ES-I3 (cell line): ENCODE measurements at regions not wholly inside any gene's neighbourhood (a gene's known extent, or its start where the extent isn't known, plus 50 kb on each side); places are given as distances from the start of the nearest gene placed in this dataset.

Experiments used
- H3K36me3 ChIP-seq: 2 replicates; pipeline ENCODE4 v1.6.1; 2013; ENCODE audit warnings: mild to moderate bottlenecking, low read length, control low read depth, moderate library complexity; ENCODE audit not compliant: insufficient read depth
- H3K4me1 ChIP-seq: 2 replicates; pipeline ENCODE4 v1.6.1; 2013; ENCODE audit warnings: mild to moderate bottlenecking, control low read depth, low read length; ENCODE audit not compliant: insufficient read depth
- H3K9ac ChIP-seq: 2 replicates; pipeline ENCODE4 v1.6.1; 2013; ENCODE audit warnings: low read depth, mild to moderate bottlenecking, low read length, moderate library complexity
- H3K9me3 ChIP-seq: 2 replicates; pipeline ENCODE4 v1.6.1; 2013; ENCODE audit warnings: mild to moderate bottlenecking, low read length, moderate library complexity; ENCODE audit not compliant: control insufficient read depth, insufficient read depth

- 0 out of 2 replicates have a peak, but pooled peaks cover 2% of the 10 kb centered on the region for H3K36me3 ChIP-seq
- no peak overlapping the region for H3K9ac ChIP-seq
- H3K9me3 ChIP-seq: peaks cover 4% of the 10 kb centered on the region
- no peaks in the 10 kb centered on the region; the same call in 1 of the 2 replicates for H3K4me1 ChIP-seq
Observed at GRCh38 chr16:85188822-85189672, 76.8 kb upstream of the CIBAR2 start.

GRCh38 chr16:85190572-85190971 lies 78.3 kb upstream of the CIBAR2 start:
- Histone ChIP-seq H3K9ac (no peak overlapping the region), H3K36me3 (no peaks in the 10 kb centered on the region), H3K9me3 (no peaks in the 10 kb centered on the region; the same call in 1 of the 2 replicates), H3K4me1 (no peaks in the 10 kb centered on the region; the same call in 1 of the 2 replicates)

- Histone ChIP-seq H3K9me3 (no peaks in the 10 kb centered on the region; the same call in 1 of the 2 replicates), H3K9ac (no peak overlapping the region), H3K4me1 (no peaks in the 10 kb centered on the region; the same call in 1 of the 2 replicates), H3K36me3 (no peaks in the 10 kb centered on the region)
Observed at GRCh38 chr16:85191341-85191965, 79.2 kb upstream of the CIBAR2 start.

DNA sequence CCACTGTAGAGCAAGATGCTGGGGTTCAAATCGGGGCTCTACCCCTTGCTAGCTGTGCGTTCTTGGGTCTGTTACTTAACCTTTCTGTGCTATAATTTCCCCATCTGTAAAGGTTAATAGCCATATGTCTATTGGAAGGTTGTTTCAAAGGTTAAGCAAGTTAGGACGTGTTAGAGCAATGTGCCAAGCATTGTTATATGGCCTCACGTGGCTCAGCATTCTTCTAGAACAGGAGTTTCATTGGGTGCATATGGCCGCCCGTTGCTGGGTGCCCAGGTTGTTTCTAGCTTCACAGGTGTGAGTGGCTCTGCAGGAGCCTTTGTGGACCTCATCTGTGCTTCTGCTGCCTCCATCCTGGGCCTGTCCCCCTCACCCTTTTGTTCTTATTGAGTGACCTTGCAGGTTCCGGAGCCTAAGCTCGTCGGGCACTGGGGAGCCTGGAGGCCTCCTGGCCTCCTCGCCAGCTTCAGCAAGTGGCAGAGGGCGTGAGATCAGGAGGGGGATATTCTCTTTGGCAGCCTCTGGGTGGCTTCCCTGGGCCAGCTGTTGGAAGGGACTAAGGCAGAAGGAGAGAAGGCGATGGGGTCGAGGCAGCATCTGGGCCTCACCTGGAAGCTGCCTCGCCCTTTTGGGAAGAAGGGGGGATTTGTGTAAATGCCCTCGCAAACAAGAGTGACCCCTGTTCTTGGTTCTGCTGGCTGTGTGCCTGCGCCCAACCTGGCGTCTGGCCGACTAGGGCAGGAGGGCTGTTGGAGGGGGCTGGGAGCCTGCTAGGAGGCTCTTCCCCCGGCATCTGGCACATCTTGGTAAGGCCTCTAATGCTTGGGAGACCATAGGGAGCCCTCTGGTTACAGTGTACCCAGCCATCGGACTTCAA lies 80.2 kb upstream of the CIBAR2 start:
- peaks cover under 1% of the 10 kb centered on the region; the same call in 1 of the 2 replicates for H3K9me3 ChIP-seq
- H3K4me1 ChIP-seq: no peaks in the 10 kb centered on the region
- no peak overlapping the region for H3K9ac ChIP-seq
- H3K36me3 ChIP-seq: no peaks in the 10 kb centered on the region

- Histone ChIP-seq H3K9ac (no peak overlapping the region), H3K4me1 (no peaks in the 10 kb centered on the region), H3K36me3 (no peaks in the 10 kb centered on the region), H3K9me3 (peaks cover 3% of the 10 kb centered on the region; the same call in 1 of the 2 replicates)
Observed at GRCh38 chr16:85193115-85193493, 80.8 kb upstream of the CIBAR2 start.

DNA sequence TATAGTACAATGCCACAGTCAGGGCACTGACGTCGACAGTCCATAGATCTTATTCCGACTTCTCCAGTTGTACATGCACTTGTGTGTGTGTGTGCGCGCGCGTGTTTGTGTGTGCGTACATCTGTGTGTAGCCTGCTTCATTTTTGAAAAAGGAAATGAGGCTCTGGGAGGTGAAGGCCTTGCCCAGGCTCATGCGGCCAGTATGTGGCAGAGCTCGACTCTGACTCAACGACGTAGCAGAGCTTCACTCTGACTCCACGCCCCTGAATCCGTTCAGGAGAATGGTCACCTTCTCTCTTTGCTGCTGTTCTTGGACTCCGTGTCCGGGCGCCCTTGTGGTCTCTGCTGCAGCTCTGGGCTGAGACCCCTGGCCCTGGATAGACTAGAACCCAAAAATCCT lies 81.6 kb upstream of the CIBAR2 start:
- Histone ChIP-seq H3K4me1 (no peaks in the 10 kb centered on the region), H3K36me3 (no peaks in the 10 kb centered on the region), H3K9ac (no peak overlapping the region), H3K9me3 (peaks cover 3% of the 10 kb centered on the region; the same call in 1 of the 2 replicates)

GRCh38 chr16:85194307-85195270 lies 82.3 kb upstream of the CIBAR2 start:
- H3K36me3 ChIP-seq: no peaks in the 10 kb centered on the region
- no peaks in the 10 kb centered on the region for H3K4me1 ChIP-seq
- H3K9ac ChIP-seq: no peak overlapping the region
- H3K9me3 ChIP-seq: 0 out of 2 replicates have a peak, but pooled peaks cover 3% of the 10 kb centered on the region

DNA sequence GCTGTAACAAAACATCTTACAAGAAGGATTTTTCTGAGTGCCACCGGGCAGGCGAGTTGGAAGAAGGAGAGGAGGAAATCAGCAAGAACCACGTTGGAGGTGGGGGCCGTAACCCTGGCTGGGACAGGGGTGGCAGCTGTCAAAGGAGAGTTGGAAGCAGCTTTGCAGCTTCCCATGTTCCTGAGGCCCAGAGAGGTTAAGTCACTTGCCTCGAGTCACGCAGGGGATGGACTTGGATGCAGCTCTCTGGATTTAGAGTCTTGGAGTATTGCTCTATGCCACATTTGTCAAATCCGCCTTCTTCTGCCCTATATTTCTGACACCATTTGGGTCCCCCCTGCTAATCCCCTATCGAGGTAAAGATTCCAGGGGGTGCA lies 83.0 kb upstream of the CIBAR2 start:
- no peaks in the 10 kb centered on the region for H3K4me1 ChIP-seq
- H3K36me3 ChIP-seq: no peaks in the 10 kb centered on the region
- H3K9ac ChIP-seq: no peak overlapping the region
- 0 out of 2 replicates have a peak, but pooled peaks cover 3% of the 10 kb centered on the region for H3K9me3 ChIP-seq

DNA sequence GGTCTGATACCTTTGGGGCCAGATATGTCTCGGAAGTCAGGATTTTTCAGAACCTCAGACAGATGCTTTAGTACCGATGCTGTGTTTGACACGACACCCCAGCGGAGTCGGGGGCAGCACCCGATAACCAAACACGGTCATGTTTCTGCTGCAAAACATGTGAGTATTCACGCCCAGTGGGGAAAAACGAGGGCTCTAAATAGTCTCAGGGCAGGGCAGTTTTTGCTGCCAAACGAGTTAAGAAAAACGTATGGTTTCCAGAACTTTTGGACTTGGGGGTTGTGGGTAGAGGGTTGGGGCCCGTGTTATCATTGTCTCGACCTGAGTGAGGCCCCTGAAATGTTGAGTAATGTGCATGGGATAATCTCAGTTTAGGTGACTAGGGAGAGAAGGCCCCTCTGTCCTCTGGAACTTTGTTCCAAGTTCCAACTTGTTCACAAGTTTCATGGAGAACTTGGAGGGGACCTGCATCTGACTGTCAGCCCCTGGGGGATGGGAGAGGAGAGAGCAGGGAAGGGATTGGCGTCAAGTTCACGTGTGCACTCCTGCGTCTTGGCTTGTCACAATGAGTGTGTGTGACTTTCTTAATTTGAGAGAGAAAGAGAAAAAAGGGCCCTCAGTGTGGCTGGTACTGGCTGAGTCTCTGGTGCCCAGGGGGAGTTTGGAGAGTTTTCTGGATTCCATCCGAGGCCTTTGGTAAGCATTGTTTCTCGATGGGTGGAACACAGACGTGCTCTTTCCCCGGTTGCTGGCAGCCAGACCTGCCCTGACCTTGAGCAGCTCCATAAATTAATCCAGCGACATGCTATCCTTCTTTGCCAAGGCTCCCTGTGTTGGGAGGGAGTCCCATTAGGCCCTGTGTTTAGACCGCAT lies 83.9 kb upstream of the CIBAR2 start:
- Histone ChIP-seq H3K36me3 (no peaks in the 10 kb centered on the region), H3K9ac (no peak overlapping the region), H3K9me3 (0 out of 2 replicates have a peak, but pooled peaks cover 3% of the 10 kb centered on the region), H3K4me1 (no peaks in the 10 kb centered on the region; the same call in 1 of the 2 replicates)

DNA sequence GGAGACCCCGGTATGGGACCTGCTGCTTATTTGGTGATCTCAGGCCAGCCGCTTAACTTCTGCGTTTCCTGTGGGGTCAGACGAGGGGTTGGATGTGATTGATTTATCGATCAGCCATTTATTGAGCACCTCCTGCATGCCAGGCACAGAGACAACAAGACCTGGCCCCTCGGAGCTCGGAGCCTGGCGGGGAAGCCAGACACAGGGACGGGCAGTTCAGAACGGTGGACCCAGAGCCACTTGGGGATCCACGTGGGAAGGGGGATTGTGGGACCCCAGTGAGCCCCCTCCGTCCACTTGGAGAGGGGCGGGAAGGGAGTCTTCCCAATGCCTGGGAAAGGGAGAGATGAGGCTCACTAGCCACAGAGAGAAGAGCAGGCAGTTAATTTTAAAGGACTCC lies 84.7 kb upstream of the CIBAR2 start:
- no peaks in the 10 kb centered on the region for H3K36me3 ChIP-seq
- 0 out of 2 replicates have a peak, but pooled peaks cover 3% of the 10 kb centered on the region for H3K9me3 ChIP-seq
- no peak overlapping the region for H3K9ac ChIP-seq
- peaks cover 8% of the 10 kb centered on the region; the same call in 1 of the 2 replicates for H3K4me1 ChIP-seq

DNA sequence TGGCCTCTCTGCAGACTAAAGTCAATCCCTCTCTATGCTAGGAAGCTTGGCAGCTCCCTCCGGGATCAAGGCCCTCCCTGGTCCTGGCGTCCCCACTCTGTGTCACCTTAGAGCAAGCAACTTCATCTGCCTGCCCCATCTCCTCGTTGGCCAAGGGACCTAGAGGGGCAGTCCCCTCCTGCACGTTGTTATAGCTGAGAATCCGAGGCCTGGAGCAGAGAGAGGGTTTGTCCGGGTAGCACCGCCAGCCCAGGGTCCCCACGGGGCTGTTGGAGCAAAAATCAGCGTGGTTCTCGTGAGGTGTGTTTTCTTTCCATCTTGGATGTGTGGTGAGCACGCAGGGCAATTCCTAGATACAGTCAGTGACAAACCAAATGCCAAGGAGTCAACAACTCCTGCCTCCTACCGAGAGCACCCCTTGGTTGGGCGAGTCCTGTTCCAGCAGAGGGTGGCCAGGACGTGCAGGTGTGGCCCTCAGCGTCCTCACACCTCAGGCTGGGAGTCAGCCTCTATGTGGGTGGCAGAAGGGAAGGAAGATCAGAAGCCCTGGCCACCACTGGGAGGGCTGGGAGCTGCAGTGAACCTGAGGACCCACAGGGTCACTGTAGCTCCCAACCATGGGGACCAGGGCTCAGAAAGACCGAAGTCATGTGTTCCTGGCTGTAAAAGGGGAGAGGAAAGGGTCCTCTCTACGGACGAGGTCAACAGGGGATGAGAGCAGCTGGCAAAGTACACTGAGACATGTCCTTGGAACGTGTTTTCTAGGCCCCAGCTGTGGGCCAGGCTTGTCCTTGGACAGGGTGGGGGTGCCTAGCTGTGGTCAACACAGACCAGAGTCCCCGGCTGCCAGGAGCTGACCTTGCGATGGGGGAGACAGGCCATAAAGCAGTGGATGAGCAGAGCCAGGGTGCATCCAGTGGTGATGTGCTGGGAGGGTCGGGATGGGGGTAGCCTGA lies 85.6 kb upstream of the CIBAR2 start:
- 0 out of 2 replicates have a peak, but pooled peaks cover 3% of the 10 kb centered on the region for H3K9me3 ChIP-seq
- H3K4me1 ChIP-seq: peaks cover 15% of the 10 kb centered on the region; the same call in 1 of the 2 replicates
- no peak overlapping the region for H3K9ac ChIP-seq
- no peaks in the 10 kb centered on the region for H3K36me3 ChIP-seq
